ENCODE measurements at regions not wholly inside any gene's neighbourhood (a gene's known extent, or its start where the extent isn't known, plus 50 kb on each side); places are given as distances from the start of the nearest gene placed in this dataset.
"Not testable (repeated sequence)": the region's sequence is repeated elsewhere in the genome, so short reads cannot be mapped to it uniquely, and the experiment has no call there.

GRCh38 chr10:45100429-45100828, 99.7 kb downstream of the ZNF22 start:
- Histone ChIP-seq H3K27me3 (ENCODE audit: control insufficient read depth, extremely low read depth, insufficient read depth, low read length) (no peaks in the 10 kb centered on the region), H3K4me2 (ENCODE audit: control insufficient read depth, extremely low read depth, insufficient read depth, low read depth, low read length) (no peak overlapping the region), H3K9me3 (ENCODE audit: control insufficient read depth, low read depth, low read length) (no peaks in the 10 kb centered on the region), H3K4me1 (ENCODE audit: control insufficient read depth, extremely low read depth, insufficient read depth, low read length) (no peaks in the 10 kb centered on the region), H3K4me3 (ENCODE audit: control insufficient read depth in 2 of 3, extremely low read depth in 1 of 3, insufficient read depth in 2 of 3, low read depth in 1 of 3, low read length in 3 of 3) (no peak overlapping the region), H3K9me1 (ENCODE audit: control insufficient read depth, extremely low read depth, insufficient read depth, low read length) (no peaks in the 10 kb centered on the region), H3K79me2 (ENCODE audit: control insufficient read depth, insufficient read depth, low read length) (no peaks in the 10 kb centered on the region), H4K20me1 (ENCODE audit: control insufficient read depth, extremely low read depth, insufficient read depth, low read length) (no peaks in the 10 kb centered on the region), H3K36me3 (ENCODE audit: control insufficient read depth in 2 of 2, extremely low read depth in 1 of 2, insufficient read depth in 2 of 2, low read length in 2 of 2) (no peaks in the 10 kb centered on the region), H3K9ac (ENCODE audit: control insufficient read depth, extremely low read depth, insufficient read depth, low read length) (no peak overlapping the region), H2AFZ (ENCODE audit: control insufficient read depth, low read length) (no peak overlapping the region), H3K27ac (ENCODE audit: control insufficient read depth, insufficient read depth, low read length) (no peak overlapping the region)
- FAIRE-seq (no peak), DNase-seq (ENCODE audit: low read depth, low spot score) (no peak)
- TF ChIP-seq EZH2 (IDR thresholded peaks at IDR 0.05; ENCODE audit: low read length): no peak
- no peak for TF ChIP-seq CTCF (optimal IDR thresholded peaks at IDR 0.05 in 1 of 3, IDR thresholded peaks at IDR 0.05 in 1 of 3, conservative IDR thresholded peaks at IDR 0.05 in 1 of 3; ENCODE audit: extremely low read depth in 1 of 3, insufficient read depth in 2 of 3, low read length in 3 of 3)
- dilution Hi-C loops (cut with MboI; ENCODE audit: extremely low pct_ligation_motif_present, low sequenced_read_pairs): no loop called here

GRCh38 chr10:45104674-45105073, 104.0 kb downstream of the ZNF22 start:
- H4K20me1 ChIP-seq (ENCODE audit: control insufficient read depth, extremely low read depth, insufficient read depth, low read length): no peaks in the 10 kb centered on the region
- dilution Hi-C loops (cut with MboI; ENCODE audit: extremely low pct_ligation_motif_present, low sequenced_read_pairs): no loop called here
- no peak overlapping the region for H3K9ac ChIP-seq (ENCODE audit: control insufficient read depth, extremely low read depth, insufficient read depth, low read length)
- DNase-seq (ENCODE audit: low read depth, low spot score) (no peak), FAIRE-seq (no peak)
- H3K27ac ChIP-seq (ENCODE audit: control insufficient read depth, insufficient read depth, low read length): no peak overlapping the region
- H3K4me3 ChIP-seq (ENCODE audit: control insufficient read depth in 2 of 3, extremely low read depth in 1 of 3, insufficient read depth in 2 of 3, low read depth in 1 of 3, low read length in 3 of 3): no peak overlapping the region
- H3K4me2 ChIP-seq (ENCODE audit: control insufficient read depth, extremely low read depth, insufficient read depth, low read depth, low read length): no peak overlapping the region
- no peaks in the 10 kb centered on the region for H3K27me3 ChIP-seq (ENCODE audit: control insufficient read depth, extremely low read depth, insufficient read depth, low read length)
- H3K9me3 ChIP-seq (ENCODE audit: control insufficient read depth, low read depth, low read length): no peaks in the 10 kb centered on the region
- no peak for TF ChIP-seq EZH2 (IDR thresholded peaks at IDR 0.05; ENCODE audit: low read length)
- no peak for TF ChIP-seq CTCF (optimal IDR thresholded peaks at IDR 0.05 in 1 of 3, IDR thresholded peaks at IDR 0.05 in 1 of 3, conservative IDR thresholded peaks at IDR 0.05 in 1 of 3; ENCODE audit: extremely low read depth in 1 of 3, insufficient read depth in 2 of 3, low read length in 3 of 3)
- no peak overlapping the region for H2AFZ ChIP-seq (ENCODE audit: control insufficient read depth, low read length)
- H3K36me3 ChIP-seq (ENCODE audit: control insufficient read depth in 2 of 2, extremely low read depth in 1 of 2, insufficient read depth in 2 of 2, low read length in 2 of 2): no peaks in the 10 kb centered on the region
- H3K9me1 ChIP-seq (ENCODE audit: control insufficient read depth, extremely low read depth, insufficient read depth, low read length): no peaks in the 10 kb centered on the region
- H3K4me1 ChIP-seq (ENCODE audit: control insufficient read depth, extremely low read depth, insufficient read depth, low read length): no peaks in the 10 kb centered on the region
- no peaks in the 10 kb centered on the region for H3K79me2 ChIP-seq (ENCODE audit: control insufficient read depth, insufficient read depth, low read length)

- H3K9ac ChIP-seq (ENCODE audit: control insufficient read depth, extremely low read depth, insufficient read depth, low read length); FAIRE-seq; dilution Hi-C loops (cut with MboI; ENCODE audit: extremely low pct_ligation_motif_present, low sequenced_read_pairs); H3K9me1 ChIP-seq (ENCODE audit: control insufficient read depth, extremely low read depth, insufficient read depth, low read length); DNase-seq (ENCODE audit: low read depth, low spot score); H3K79me2 ChIP-seq (ENCODE audit: control insufficient read depth, insufficient read depth, low read length); H3K4me1 ChIP-seq (ENCODE audit: control insufficient read depth, extremely low read depth, insufficient read depth, low read length); H3K27me3 ChIP-seq (ENCODE audit: control insufficient read depth, extremely low read depth, insufficient read depth, low read length); H3K36me3 ChIP-seq (ENCODE audit: control insufficient read depth in 2 of 2, extremely low read depth in 1 of 2, insufficient read depth in 2 of 2, low read length in 2 of 2); H2AFZ ChIP-seq (ENCODE audit: control insufficient read depth, low read length); H3K4me2 ChIP-seq (ENCODE audit: control insufficient read depth, extremely low read depth, insufficient read depth, low read depth, low read length); H3K27ac ChIP-seq (ENCODE audit: control insufficient read depth, insufficient read depth, low read length); H3K9me3 ChIP-seq (ENCODE audit: control insufficient read depth, low read depth, low read length); H4K20me1 ChIP-seq (ENCODE audit: control insufficient read depth, extremely low read depth, insufficient read depth, low read length); H3K4me3 ChIP-seq (ENCODE audit: control insufficient read depth in 2 of 3, extremely low read depth in 1 of 3, insufficient read depth in 2 of 3, low read depth in 1 of 3, low read length in 3 of 3): not testable (repeated sequence)
Observed at GRCh38 chr10:45105309-45105708, 104.6 kb downstream of the ZNF22 start.

All from keratinocyte (primary cell).